Mesendoderm (in vitro differentiated cells): ENCODE measurements at regions not wholly inside any gene's neighbourhood (a gene's known extent, or its start where the extent isn't known, plus 50 kb on each side); places are given as distances from the start of the nearest gene placed in this dataset.

Experiments
- DNase-seq: peaks from one replicate; pipeline ENCODE4 v3.0.0; 2013
- H2AK5ac ChIP-seq: 2 replicates; pipeline ENCODE4 v1.6.1; 2013; ENCODE audit warnings: low read length, inconsistent platforms
- H2BK120ac ChIP-seq: 2 replicates; pipeline ENCODE4 v1.6.1; 2013; ENCODE audit warnings: low read depth, mild to moderate bottlenecking, low read length, moderate library complexity, mixed read lengths
- H2BK15ac ChIP-seq: replicated peaks from 2 replicates; pipeline ENCODE4 v1.6.1; 2013; ENCODE audit warnings: low read depth, mild to moderate bottlenecking, moderate library complexity
- H2BK5ac ChIP-seq: 2 replicates; pipeline ENCODE4 v1.6.1; 2013; ENCODE audit warnings: low read length, inconsistent platforms
- H3K18ac ChIP-seq: 2 replicates; pipeline ENCODE4 v1.6.1; 2013; ENCODE audit warnings: mild to moderate bottlenecking, low read length, mixed read lengths
- H3K23ac ChIP-seq: one replicate; pipeline ENCODE4 v1.6.1; 2013; ENCODE audit warnings: low read length
- H3K27ac ChIP-seq: 2 replicates; pipeline ENCODE4 v1.5.1; 2013; ENCODE audit warnings: low read depth, mild to moderate bottlenecking, inconsistent platforms, low read length, moderate library complexity
- H3K27me3 ChIP-seq: 2 replicates; pipeline ENCODE4 v1.6.1; 2013; ENCODE audit warnings: low read length, control low read depth, mild to moderate bottlenecking, inconsistent platforms; ENCODE audit not compliant: insufficient read depth, poor library complexity
- H3K36me3 ChIP-seq: 2 replicates; pipeline ENCODE4 v1.6.1; 2013; ENCODE audit warnings: low read length, inconsistent platforms; ENCODE audit not compliant: control insufficient read depth, insufficient read depth
- H3K4ac ChIP-seq: one replicate; pipeline ENCODE4 v1.6.1; 2013; ENCODE audit warnings: low read depth, mild to moderate bottlenecking, low read length, moderate library complexity
- H3K4me1 ChIP-seq: 2 replicates; pipeline ENCODE4 v1.6.1; 2013; ENCODE audit warnings: low read depth, low read length, inconsistent platforms; ENCODE audit not compliant: control insufficient read depth
- H3K4me2 ChIP-seq: 2 replicates; pipeline ENCODE4 v1.6.1; 2013; ENCODE audit warnings: low read length
- H3K4me3 ChIP-seq: 2 replicates; pipeline ENCODE4 v1.5.1; 2013; ENCODE audit warnings: mild to moderate bottlenecking, low read length
- H3K56ac ChIP-seq: one replicate; pipeline ENCODE4 v1.6.1; 2013; ENCODE audit warnings: low read length
- H3K79me1 ChIP-seq: 2 replicates; pipeline ENCODE4 v1.6.1; 2013; ENCODE audit warnings: low read length, inconsistent platforms
- H3K79me2 ChIP-seq: 2 replicates; pipeline ENCODE4 v1.6.1; 2013; ENCODE audit warnings: mild to moderate bottlenecking, low read length; ENCODE audit not compliant: control insufficient read depth, insufficient read depth
- H3K9ac ChIP-seq: 2 replicates; pipeline ENCODE4 v1.6.1; 2013; ENCODE audit warnings: low read length, inconsistent platforms
- H4K5ac ChIP-seq: one replicate; pipeline ENCODE4 v1.6.1; 2013; ENCODE audit warnings: low read length
- H4K8ac ChIP-seq: one replicate; pipeline ENCODE4 v1.6.1; 2013; ENCODE audit warnings: low read depth, mild to moderate bottlenecking, control low read depth, low read length, moderate library complexity
- WGBS: extraction: QIAGEN DNeasy Blood & Tissue Kit; methylation state at CpG from one replicate; pipeline ENCODE4 v1.1.7; 2013; ENCODE audit warnings: low lambda C conversion rate, missing lambda C conversion rate; ENCODE audit not compliant: insufficient coverage; ENCODE audit errors: extremely low coverage; 5-methylcytosine and 5-hydroxymethylcytosine counted together

DNA sequence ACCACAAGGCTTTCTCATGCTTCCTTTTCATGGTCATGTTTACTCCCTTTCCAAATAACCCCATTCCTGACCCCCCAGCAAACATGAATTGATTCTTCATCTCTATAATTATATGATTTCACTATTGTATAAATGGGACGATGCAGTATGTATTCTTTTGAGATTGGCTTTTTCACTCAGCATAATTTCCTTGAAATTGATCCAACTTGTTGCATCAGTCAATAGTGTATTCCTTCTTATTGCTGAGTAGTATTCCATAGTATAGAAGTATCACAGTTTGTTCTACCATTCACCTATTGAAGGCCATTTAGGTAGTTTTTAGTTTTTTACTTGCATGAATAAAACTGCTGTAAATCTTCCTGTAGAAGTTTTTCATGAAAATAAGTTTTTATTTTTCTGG lies 264.7 kb downstream of the BAMBI start:
- Histone ChIP-seq H3K79me1 (no peaks in the 10 kb centered on the region), H3K4ac (no peak overlapping the region), H2BK15ac (no peak overlapping the region), H2AK5ac (no peak overlapping the region), H3K4me2 (no peak overlapping the region), H3K56ac (no peak overlapping the region), H4K8ac (no peak overlapping the region), H3K27ac (no peak overlapping the region), H4K5ac (no peak overlapping the region), H3K9ac (no peak overlapping the region), H2BK5ac (no peak overlapping the region), H2BK120ac (no peak overlapping the region), H3K18ac (no peak overlapping the region), H3K4me1 (no peaks in the 10 kb centered on the region), H3K27me3 (no peaks in the 10 kb centered on the region), H3K79me2 (no peaks in the 10 kb centered on the region), H3K36me3 (no peaks in the 10 kb centered on the region), H3K23ac (no peak overlapping the region), H3K4me3 (no peak overlapping the region)
- DNase-seq, result no peak
- WGBS, result no CpG with 5 or more reads among the region's 1 CpG

DNA sequence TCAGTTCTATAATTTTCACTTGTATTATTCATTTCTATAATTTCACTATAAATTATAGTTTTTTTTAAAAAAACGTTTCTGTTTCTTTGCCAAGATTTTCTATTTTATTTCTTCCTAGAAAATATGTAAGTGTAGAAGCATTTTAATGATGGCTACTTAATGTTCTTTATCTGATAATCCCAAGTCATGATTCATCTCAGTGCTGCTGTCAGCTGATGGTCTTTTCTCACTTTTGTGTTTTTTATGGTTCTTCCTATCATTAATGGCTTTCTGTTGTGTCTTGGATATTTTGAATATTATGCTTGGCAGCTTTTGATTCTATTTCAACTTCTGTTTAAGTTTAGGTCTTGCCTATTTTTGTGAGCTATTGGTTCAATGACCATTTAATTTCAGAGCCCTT lies 268.6 kb downstream of the BAMBI start:
- no CpG with 5 or more reads among the region's 1 CpG for WGBS
- no peak overlapping the region for H3K23ac ChIP-seq
- no peak overlapping the region for H3K4me2 ChIP-seq
- no peak overlapping the region for H2BK120ac ChIP-seq
- H4K8ac ChIP-seq, result no peak overlapping the region
- no peaks in the 10 kb centered on the region for H3K27me3 ChIP-seq
- H3K18ac ChIP-seq, result no peak overlapping the region
- no peak overlapping the region for H3K4ac ChIP-seq
- H2BK15ac ChIP-seq, result no peak overlapping the region
- no peaks in the 10 kb centered on the region for H3K36me3 ChIP-seq
- H3K4me1 ChIP-seq, result peaks cover 2% of the 10 kb centered on the region
- H3K56ac ChIP-seq, result no peak overlapping the region
- no peaks in the 10 kb centered on the region for H3K79me2 ChIP-seq
- DNase-seq, result no peak
- H3K9ac ChIP-seq, result no peak overlapping the region
- H3K27ac ChIP-seq, result no peak overlapping the region
- H4K5ac ChIP-seq, result no peak overlapping the region
- no peaks in the 10 kb centered on the region for H3K79me1 ChIP-seq
- no peak overlapping the region for H2BK5ac ChIP-seq
- no peak overlapping the region for H2AK5ac ChIP-seq
- no peak overlapping the region for H3K4me3 ChIP-seq

DNA sequence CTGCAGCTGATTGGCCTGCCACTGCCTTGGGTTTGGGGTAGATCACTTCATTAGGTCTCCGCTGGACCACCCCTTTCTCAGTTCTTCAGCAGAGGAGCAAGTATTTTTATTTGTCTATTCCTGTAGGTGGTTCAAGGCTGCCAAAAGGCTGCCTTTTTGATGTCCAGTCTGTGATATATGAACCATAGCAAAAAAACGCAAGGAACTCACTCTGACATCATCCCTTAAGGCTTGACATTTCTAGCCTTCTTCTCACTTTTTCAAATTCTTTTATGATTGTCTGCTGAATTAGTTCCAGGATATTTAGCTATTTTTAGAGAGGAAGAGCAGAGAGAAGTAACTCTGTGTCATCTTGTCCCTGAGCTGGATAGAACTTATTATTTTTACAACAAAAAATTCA lies 269.2 kb downstream of the BAMBI start:
- Histone ChIP-seq H3K36me3 (no peaks in the 10 kb centered on the region), H3K4me3 (no peak overlapping the region), H2AK5ac (no peak overlapping the region), H4K5ac (no peak overlapping the region), H3K27me3 (no peaks in the 10 kb centered on the region), H3K79me2 (no peaks in the 10 kb centered on the region), H3K4ac (no peak overlapping the region), H3K9ac (no peak overlapping the region), H3K23ac (no peak overlapping the region), H4K8ac (no peak overlapping the region), H3K56ac (no peak overlapping the region), H3K4me2 (no peak overlapping the region), H3K4me1 (peaks cover 2% of the 10 kb centered on the region), H3K79me1 (no peaks in the 10 kb centered on the region), H2BK120ac (no peak overlapping the region), H3K27ac (no peak overlapping the region), H2BK15ac (no peak overlapping the region), H3K18ac (no peak overlapping the region), H2BK5ac (no peak overlapping the region)
- DNase-seq, result no peak
- WGBS, result no CpG with 5 or more reads among the region's 2 CpGs

DNA sequence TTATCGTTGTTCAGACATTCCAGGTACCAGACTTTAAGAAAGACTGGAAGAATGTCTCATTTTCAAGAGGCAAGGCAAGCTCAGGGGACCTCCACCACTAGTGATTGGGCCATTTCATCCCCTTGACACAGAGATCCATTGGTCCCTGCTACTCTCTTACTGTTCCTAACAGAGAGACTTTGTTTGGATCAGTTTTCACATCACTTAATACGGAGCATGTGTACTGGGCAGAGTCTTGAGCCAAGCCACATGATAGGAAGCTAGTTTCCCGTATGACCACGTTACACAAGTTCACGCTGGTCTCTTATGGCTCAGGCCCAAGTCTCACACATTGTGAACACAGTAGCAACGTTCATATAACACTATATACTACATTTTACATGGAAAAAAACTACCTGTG lies 269.9 kb downstream of the BAMBI start:
- Histone ChIP-seq H3K18ac (no peak overlapping the region), H4K5ac (no peak overlapping the region), H3K9ac (no peak overlapping the region), H3K79me1 (no peaks in the 10 kb centered on the region), H2AK5ac (no peak overlapping the region), H3K4me3 (no peak overlapping the region), H3K56ac (no peak overlapping the region), H3K27me3 (no peaks in the 10 kb centered on the region), H2BK5ac (no peak overlapping the region), H2BK120ac (no peak overlapping the region), H3K27ac (no peak overlapping the region), H3K4me2 (no peak overlapping the region), H2BK15ac (no peak overlapping the region), H4K8ac (no peak overlapping the region), H3K4ac (no peak overlapping the region), H3K4me1 (peaks cover 2% of the 10 kb centered on the region), H3K79me2 (no peaks in the 10 kb centered on the region), H3K36me3 (no peaks in the 10 kb centered on the region), H3K23ac (no peak overlapping the region)
- no peak for DNase-seq
- WGBS, result no CpG with 5 or more reads among the region's 6 CpGs

DNA sequence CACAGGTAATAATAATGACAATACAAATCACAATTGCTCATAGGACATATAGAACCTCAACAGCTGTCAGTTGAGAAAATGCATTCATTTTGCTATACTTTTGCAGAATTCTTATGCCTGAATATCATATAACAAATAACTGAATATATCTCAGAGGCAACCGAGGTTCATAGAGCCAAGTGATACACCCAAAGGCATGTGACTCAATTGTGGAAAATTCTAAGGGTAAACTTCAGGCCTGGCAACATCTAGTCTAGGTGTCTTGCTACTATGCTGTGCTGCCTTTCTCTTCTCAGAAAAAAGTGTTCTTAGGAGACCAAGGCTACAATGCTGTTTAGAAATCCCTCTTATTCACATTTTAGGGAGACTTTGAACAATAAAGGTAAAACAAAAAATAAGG lies 270.7 kb downstream of the BAMBI start:
- no peak for DNase-seq
- no peaks in the 10 kb centered on the region for H3K36me3 ChIP-seq
- no peaks in the 10 kb centered on the region for H3K79me2 ChIP-seq
- no peak overlapping the region for H3K27ac ChIP-seq
- H3K18ac ChIP-seq, result no peak overlapping the region
- H3K56ac ChIP-seq, result no peak overlapping the region
- H3K4me1 ChIP-seq, result peaks cover 2% of the 10 kb centered on the region
- no peak overlapping the region for H3K9ac ChIP-seq
- no peak overlapping the region for H2BK15ac ChIP-seq
- no peak overlapping the region for H4K8ac ChIP-seq
- no peak overlapping the region for H2BK5ac ChIP-seq
- no peak overlapping the region for H2AK5ac ChIP-seq
- H3K4me3 ChIP-seq, result no peak overlapping the region
- H3K4me2 ChIP-seq, result no peak overlapping the region
- H3K79me1 ChIP-seq, result no peaks in the 10 kb centered on the region
- WGBS, result no CpG with 5 or more reads among the region's 1 CpG
- no peak overlapping the region for H4K5ac ChIP-seq
- H3K27me3 ChIP-seq, result no peaks in the 10 kb centered on the region
- H3K4ac ChIP-seq, result no peak overlapping the region
- H2BK120ac ChIP-seq, result no peak overlapping the region
- H3K23ac ChIP-seq, result no peak overlapping the region
